Neuronal stem cell (in vitro differentiated cells): ENCODE measurements at regions not wholly inside any gene's neighbourhood (a gene's known extent, or its start where the extent isn't known, plus 50 kb on each side); places are given as distances from the start of the nearest gene placed in this dataset.

Experiments used
- DNase-seq: peaks from one replicate; pipeline ENCODE4 v3.0.0-alpha.2; 2013; ENCODE audit warnings: low spot score
- H2AFZ ChIP-seq: one replicate; pipeline ENCODE4 v1.6.1; 2013; ENCODE audit warnings: mild to moderate bottlenecking, low read length, inconsistent platforms
- H2AK5ac ChIP-seq: 2 replicates; pipeline ENCODE4 v1.6.1; 2013; ENCODE audit warnings: low read depth, mild to moderate bottlenecking, inconsistent platforms, low read length, moderate library complexity, mixed read lengths
- H2BK120ac ChIP-seq: 2 replicates; pipeline ENCODE4 v1.6.1; 2013; ENCODE audit warnings: low read depth, mild to moderate bottlenecking, inconsistent platforms, low read length, moderate library complexity, mixed read lengths
- H2BK12ac ChIP-seq: one replicate; pipeline ENCODE4 v1.6.1; 2013; ENCODE audit warnings: low read length, inconsistent platforms
- H2BK15ac ChIP-seq: 2 replicates; pipeline ENCODE4 v1.6.1; 2013; ENCODE audit warnings: mild to moderate bottlenecking, low read length, inconsistent platforms, mixed read lengths
- H2BK5ac ChIP-seq: one replicate; pipeline ENCODE4 v1.6.1; 2013; ENCODE audit warnings: inconsistent platforms, mild to moderate bottlenecking, low read length, moderate library complexity
- H3K14ac ChIP-seq: one replicate; pipeline ENCODE4 v1.6.1; 2013; ENCODE audit warnings: low read length, inconsistent platforms
- H3K18ac ChIP-seq: 2 replicates; pipeline ENCODE4 v1.6.1; 2013; ENCODE audit warnings: low read length, inconsistent platforms
- H3K23ac ChIP-seq: 2 replicates; pipeline ENCODE4 v1.6.1; 2013; ENCODE audit warnings: low read depth, mild to moderate bottlenecking, mixed read lengths, low read length, inconsistent platforms; ENCODE audit not compliant: poor library complexity
- H3K27ac ChIP-seq: replicated peaks from 3 replicates; pipeline ENCODE4 v1.5.1; 2013; ENCODE audit warnings: low read length, inconsistent platforms
- H3K27me3 ChIP-seq, 3 experiments: 2 replicates each; pipeline ENCODE4 v1.6.1; 2013; ENCODE audit warnings: low read length in 3 of 3, mild to moderate bottlenecking in 2 of 3, inconsistent platforms in 1 of 3, low read depth in 1 of 3, mixed read lengths in 1 of 3, moderate library complexity in 1 of 3; ENCODE audit not compliant: control insufficient read depth in 3 of 3, insufficient read depth in 3 of 3
- H3K36me3 ChIP-seq, 2 donors: replicated peaks in 1 of 2; 2 replicates each; pipeline ENCODE4 v1.6.1; 2013; ENCODE audit warnings: low read length in 2 of 2; ENCODE audit not compliant: control insufficient read depth in 2 of 2, insufficient read depth in 2 of 2
- H3K4ac ChIP-seq: 2 replicates; pipeline ENCODE4 v1.6.1; 2013; ENCODE audit warnings: inconsistent platforms, mild to moderate bottlenecking, low read length, moderate library complexity
- H3K4me1 ChIP-seq, 2 donors: 1 replicate in 1 of 2; 2 replicates in 1 of 2; pipeline ENCODE4 v1.6.1; 2013; ENCODE audit warnings: low read length in 2 of 2, low read depth in 1 of 2; ENCODE audit not compliant: control insufficient read depth in 2 of 2, insufficient read depth in 1 of 2
- H3K4me2 ChIP-seq: one replicate; pipeline ENCODE4 v1.6.1; 2013; ENCODE audit warnings: mild to moderate bottlenecking, low read length, inconsistent platforms; ENCODE audit not compliant: insufficient read depth, poor library complexity, severe bottlenecking
- H3K4me3 ChIP-seq, 2 donors: 2 replicates each; pipeline ENCODE4 v1.5.1; 2013; ENCODE audit warnings: low read length in 2 of 2, mild to moderate bottlenecking in 2 of 2, inconsistent platforms in 1 of 2, moderate library complexity in 1 of 2
- H3K79me1 ChIP-seq: one replicate; pipeline ENCODE4 v1.6.1; 2013; ENCODE audit warnings: low read depth, mild to moderate bottlenecking, inconsistent platforms, low read length, moderate library complexity
- H3K9ac ChIP-seq: one replicate; pipeline ENCODE4 v1.6.1; 2013; ENCODE audit warnings: mild to moderate bottlenecking, low read depth, low read length, inconsistent platforms; ENCODE audit not compliant: poor library complexity
- H3K9me3 ChIP-seq, 2 donors: replicated peaks in 1 of 2; 2 replicates each; pipeline versions ENCODE3 to v1.6.1; 2013; ENCODE audit warnings: low read length in 2 of 2, mild to moderate bottlenecking in 2 of 2, inconsistent platforms in 1 of 2, low read depth in 1 of 2, mixed read lengths in 1 of 2, moderate library complexity in 1 of 2; ENCODE audit not compliant: control insufficient read depth in 2 of 2, insufficient read depth in 1 of 2
- H4K8ac ChIP-seq: one replicate; pipeline ENCODE4 v1.6.1; 2013; ENCODE audit warnings: low read depth, mild to moderate bottlenecking, inconsistent platforms, low read length, moderate library complexity
- H4K91ac ChIP-seq: one replicate; pipeline ENCODE4 v1.6.1; 2013; ENCODE audit warnings: low read length, low read depth, mild to moderate bottlenecking, inconsistent platforms; ENCODE audit not compliant: poor library complexity
- WGBS, 2 donors: extraction: QIAGEN DNeasy Blood & Tissue Kit; methylation state at CpG; one replicate each; pipeline ENCODE4 v1.1.7; 2013; ENCODE audit warnings: missing lambda C conversion rate in 2 of 2, mixed read lengths in 1 of 2; ENCODE audit not compliant: insufficient read length in 2 of 2, insufficient replicate concordance in 1 of 2; ENCODE audit errors: extremely low coverage in 2 of 2; 5-methylcytosine and 5-hydroxymethylcytosine counted together

DNA sequence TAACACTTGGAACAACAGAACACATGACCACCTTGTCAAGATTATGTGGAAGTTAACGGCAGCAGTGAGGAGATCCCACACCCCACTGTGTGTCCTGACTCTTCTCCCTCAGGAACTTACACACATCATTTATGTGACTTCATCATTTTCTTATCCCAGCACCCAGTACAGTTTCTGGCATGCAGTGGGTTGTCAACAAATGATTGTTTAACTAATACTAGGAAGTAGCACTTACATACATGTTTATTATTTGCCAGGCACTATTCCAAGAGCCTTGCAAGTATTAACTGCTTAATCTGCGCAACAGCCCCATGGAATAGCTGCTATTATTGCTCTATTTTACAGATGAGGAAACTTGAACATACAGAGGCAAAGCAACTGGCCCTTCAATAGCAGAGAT is 391.5 kb downstream of the TXNL1 start:
- Histone ChIP-seq H3K4ac (no peak overlapping the region), H2BK12ac (no peak overlapping the region), H4K91ac (no peak overlapping the region), H2BK5ac (no peak overlapping the region), H2AFZ (no peak overlapping the region), H3K23ac (no peak overlapping the region), H3K14ac (no peak overlapping the region), H3K9ac (no peak overlapping the region), H4K8ac (no peak overlapping the region), H3K27ac (no peak overlapping the region), H3K4me2 (no peak overlapping the region), H3K9me3 (peaks cover 3 to 14% of the 10 kb centered on the region in 2 donors), H2BK15ac (no peak overlapping the region), H3K36me3 (no peaks in the 10 kb centered on the region), H2AK5ac (no peak overlapping the region), H2BK120ac (no peak overlapping the region), H3K79me1 (no peaks in the 10 kb centered on the region), H3K4me3 (no peak overlapping the region), H3K27me3 (no peaks in the 10 kb centered on the region), H3K18ac (no peak overlapping the region), H3K4me1 (peaks cover 2% of the 10 kb centered on the region in 2 donors)
- no peak for DNase-seq
- WGBS, 2 donors: no CpG with 5 or more reads among the region's 2 CpGs

DNA sequence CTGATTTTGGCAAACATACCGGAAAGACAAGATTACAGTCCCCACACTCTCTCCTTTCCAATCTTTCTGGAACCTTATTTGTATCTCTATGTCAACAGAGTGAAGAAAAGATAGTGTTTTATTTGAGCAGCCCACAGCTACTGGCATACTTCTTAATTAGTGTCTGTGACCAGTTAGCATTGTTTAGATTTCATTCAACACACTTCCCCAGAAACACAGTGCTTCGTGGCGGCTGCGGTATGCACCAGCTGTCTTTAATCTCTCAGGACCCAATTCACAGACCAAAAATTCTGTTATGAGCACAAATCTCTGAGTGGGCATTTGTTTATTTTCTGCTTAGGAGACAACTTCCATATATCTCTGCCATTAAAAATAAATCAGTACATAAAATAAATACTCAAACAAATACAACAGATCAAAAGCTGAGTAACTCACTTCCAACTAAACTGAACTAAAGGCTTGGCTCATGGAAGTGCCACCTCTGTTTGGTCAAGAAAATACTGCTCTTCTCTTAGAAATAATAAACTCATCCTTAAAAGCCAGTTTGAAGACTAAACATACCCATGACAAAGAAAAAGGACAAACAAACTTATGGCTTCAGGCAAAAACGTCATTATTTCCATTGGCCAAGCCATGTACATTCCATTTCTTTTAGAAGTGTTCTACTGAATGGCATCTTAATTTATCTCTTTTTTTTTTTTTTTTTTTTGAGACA is 392.4 kb downstream of the TXNL1 start:
- no peak overlapping the region for H3K14ac ChIP-seq
- no peak overlapping the region for H2BK5ac ChIP-seq
- H2BK12ac ChIP-seq: no peak overlapping the region
- no peaks in the 10 kb centered on the region for H3K27me3 ChIP-seq
- no peak overlapping the region for H4K8ac ChIP-seq
- H3K9me3 ChIP-seq: peaks cover 3 to 14% of the 10 kb centered on the region in 2 donors
- H3K4ac ChIP-seq: no peak overlapping the region
- no peak overlapping the region for H2BK120ac ChIP-seq
- H3K4me1 ChIP-seq: no peaks in the 10 kb centered on the region
- DNase-seq: no peak
- no peak overlapping the region for H2AK5ac ChIP-seq
- no peak overlapping the region for H3K4me2 ChIP-seq
- H3K23ac ChIP-seq: no peak overlapping the region
- no peak overlapping the region for H4K91ac ChIP-seq
- H2BK15ac ChIP-seq: no peak overlapping the region
- no peak overlapping the region for H3K27ac ChIP-seq
- H2AFZ ChIP-seq: peak overlapping the region; percentile 21
- H3K18ac ChIP-seq: no peak overlapping the region
- H3K4me3 ChIP-seq: no peak overlapping the region
- no peaks in the 10 kb centered on the region for H3K79me1 ChIP-seq
- WGBS, 2 donors: no CpG with 5 or more reads among the region's 5 CpGs
- no peaks in the 10 kb centered on the region for H3K36me3 ChIP-seq
- H3K9ac ChIP-seq: no peak overlapping the region

DNA sequence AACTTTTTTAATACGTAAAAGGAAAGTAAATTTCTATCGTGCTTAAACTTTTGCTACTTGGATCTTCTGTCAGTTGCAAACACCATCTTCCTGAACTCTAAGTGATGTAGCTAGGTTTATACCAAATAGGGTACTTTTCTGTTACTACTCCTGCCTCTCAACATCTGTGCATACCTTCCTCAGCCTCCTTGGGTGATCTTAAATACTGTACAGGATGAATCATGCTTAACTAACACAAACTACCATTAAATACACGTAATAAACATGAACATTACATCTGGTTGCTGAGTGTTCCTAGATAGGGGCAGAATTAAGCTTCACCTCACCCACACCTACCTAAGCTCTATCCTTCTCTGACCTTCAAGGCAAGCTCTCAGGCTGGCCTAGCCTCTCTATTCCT is 398.0 kb downstream of the TXNL1 start:
- Histone ChIP-seq H2BK120ac (no peak overlapping the region), H3K9me3 (peaks cover 3 to 19% of the 10 kb centered on the region in 2 donors), H3K9ac (no peak overlapping the region), H3K4ac (no peak overlapping the region), H2AK5ac (no peak overlapping the region), H3K27me3 (no peaks in the 10 kb centered on the region), H3K4me2 (no peak overlapping the region), H3K36me3 (no peaks in the 10 kb centered on the region), H2AFZ (no peak overlapping the region), H2BK5ac (no peak overlapping the region), H3K79me1 (no peaks in the 10 kb centered on the region), H2BK12ac (peak overlapping the region; percentile 26), H4K91ac (no peak overlapping the region), H3K14ac (no peak overlapping the region), H2BK15ac (no peak overlapping the region), H3K18ac (no peak overlapping the region), H3K4me1 (peaks cover 5 to 17% of the 10 kb centered on the region in 2 donors), H4K8ac (no peak overlapping the region), H3K4me3 (no peak overlapping the region), H3K23ac (no peak overlapping the region), H3K27ac (no peak overlapping the region)
- WGBS, 2 donors: no CpG with 5 or more reads among the region's 3 CpGs
- no peak for DNase-seq

DNA sequence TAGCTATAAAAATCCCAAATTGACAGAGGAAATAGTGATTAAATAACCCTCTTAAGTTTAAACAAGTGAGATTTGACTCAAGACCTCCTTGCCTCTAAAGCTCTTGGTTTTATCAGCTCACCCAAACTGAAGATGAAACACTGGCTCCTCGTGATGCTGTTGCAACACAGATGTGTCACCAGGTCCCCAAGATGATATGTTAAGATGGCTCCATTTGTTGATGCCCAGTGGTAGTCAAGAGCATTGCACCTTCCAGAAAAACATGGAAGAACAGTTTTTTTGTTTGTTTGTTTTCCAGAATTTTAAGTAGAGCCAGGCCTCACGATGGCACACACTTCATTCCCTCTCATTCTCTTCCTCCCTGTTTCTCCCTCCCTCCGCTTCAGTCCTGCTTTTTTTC is 399.8 kb downstream of the TXNL1 start:
- Histone ChIP-seq H2AFZ (no peak overlapping the region), H3K14ac (no peak overlapping the region), H3K4me1 (peaks cover 8 to 27% of the 10 kb centered on the region in 2 donors), H2AK5ac (no peak overlapping the region), H2BK12ac (no peak overlapping the region), H3K27ac (no peak overlapping the region), H2BK120ac (no peak overlapping the region), H3K9ac (no peak overlapping the region), H2BK5ac (no peak overlapping the region), H3K27me3 (no peaks in the 10 kb centered on the region), H2BK15ac (no peak overlapping the region), H3K79me1 (no peaks in the 10 kb centered on the region), H4K91ac (no peak overlapping the region), H3K4ac (no peak overlapping the region), H3K4me2 (no peak overlapping the region), H3K4me3 (no peak overlapping the region), H4K8ac (no peak overlapping the region), H3K36me3 (no peaks in the 10 kb centered on the region), H3K18ac (no peak overlapping the region), H3K23ac (no peak overlapping the region), H3K9me3 (peaks cover 0 to 7% of the 10 kb centered on the region in 2 donors)
- DNase-seq: no peak
- no CpG with 5 or more reads among the region's 3 CpGs for WGBS, 2 donors
